ENCODE measurements at regions not wholly inside any gene's neighbourhood (a gene's known extent, or its start where the extent isn't known, plus 50 kb on each side); places are given as distances from the start of the nearest gene placed in this dataset.

DNA sequence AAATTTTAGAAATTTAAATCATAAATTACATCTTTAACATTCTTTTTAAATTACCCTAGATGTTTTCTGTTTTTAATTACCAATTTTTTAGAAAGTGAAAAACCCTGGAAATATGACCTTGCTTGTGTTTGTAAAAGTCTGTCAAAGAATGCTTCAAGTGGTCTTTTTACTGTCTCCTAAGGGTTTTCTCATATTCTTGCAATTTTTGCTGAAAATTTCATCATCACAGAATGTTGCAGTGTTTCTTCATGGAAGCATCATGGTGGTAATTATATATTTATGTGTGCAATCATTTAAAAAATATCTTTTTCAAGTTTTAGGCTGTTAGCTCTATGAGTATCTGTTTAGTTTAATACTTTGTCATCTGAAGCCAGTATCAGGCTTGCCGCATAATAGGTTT lies 178.2 kb downstream of the HDGFL1 start:
- no TSS peak for BruUV-seq (replicated peaks)
- Histone ChIP-seq H3K4me2 (ENCODE audit: low read depth, low read length) (no peak overlapping the region), H3K79me2 (ENCODE audit: insufficient read depth, low read length) (no peaks in the 10 kb centered on the region), H3K9ac (ENCODE audit: insufficient read depth, low read depth, low read length) (no peak overlapping the region), H3K9me3 (ENCODE audit: low read length) (peaks cover 91% of the 10 kb centered on the region), H3K4me1 (ENCODE audit: insufficient read depth, low read length) (no peaks in the 10 kb centered on the region), H3K27me3 (ENCODE audit: control insufficient read depth in 1 of 2, insufficient read depth in 2 of 2, low read length in 2 of 2) (no peaks in the 10 kb centered on the region), H3K36me3 (replicated peaks in 1 of 2; ENCODE audit: control insufficient read depth in 1 of 2, insufficient read depth in 2 of 2, low read length in 2 of 2) (no peaks in the 10 kb centered on the region), H2AFZ (ENCODE audit: low read length) (no peak overlapping the region), H3K4me3 (replicated peaks in 1 of 3; ENCODE audit: insufficient read depth in 1 of 3, low read depth in 2 of 3, low read length in 3 of 3) (no peak overlapping the region), H3K27ac (ENCODE audit: extremely low read length, insufficient read depth, low read length) (no peak overlapping the region), H4K20me1 (ENCODE audit: insufficient read depth, low read length) (no peaks in the 10 kb centered on the region)
- peak; percentile 28; the same call in 1 of the 2 replicates for TF ChIP-seq CEBPB (IDR thresholded peaks at IDR 0.05; ENCODE audit: borderline replicate concordance, low read depth, low read length)
- TF ChIP-seq, protein P1, sequence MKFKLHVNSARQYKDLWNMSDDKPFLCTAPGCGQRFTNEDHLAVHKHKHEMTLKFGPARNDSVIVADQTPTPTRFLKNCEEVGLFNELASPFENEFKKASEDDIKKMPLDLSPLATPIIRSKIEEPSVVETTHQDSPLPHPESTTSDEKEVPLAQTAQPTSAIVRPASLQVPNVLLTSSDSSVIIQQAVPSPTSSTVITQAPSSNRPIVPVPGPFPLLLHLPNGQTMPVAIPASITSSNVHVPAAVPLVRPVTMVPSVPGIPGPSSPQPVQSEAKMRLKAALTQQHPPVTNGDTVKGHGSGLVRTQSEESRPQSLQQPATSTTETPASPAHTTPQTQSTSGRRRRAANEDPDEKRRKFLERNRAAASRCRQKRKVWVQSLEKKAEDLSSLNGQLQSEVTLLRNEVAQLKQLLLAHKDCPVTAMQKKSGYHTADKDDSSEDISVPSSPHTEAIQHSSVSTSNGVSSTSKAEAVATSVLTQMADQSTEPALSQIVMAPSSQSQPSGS (CRISPR knock-in tag; IDR thresholded peaks at IDR 0.05) = no peak
- intact Hi-C loops (cut with micrococcal nuclease; ENCODE audit: unreplicated experiment) (no loop called here), in situ Hi-C loops (cut with HindIII; ENCODE audit: extremely low pct_ligation_motif_present, low pct_unique_long_range_greater_than_20kb) (no loop called here)
- ChIA-PET CTCF (ENCODE audit: low intra/inter-chr PET ratio, low total read pairs) (no interaction called here), POLR2A (no interaction called here)
- FAIRE-seq = no peak
- ATAC-seq = no peak
- DNase-seq (ENCODE audit: low spot score) = no peak
- 0% methylated on average over 1 of the region's 1 CpG for WGBS (ENCODE audit: low lambda C conversion rate)

DNA sequence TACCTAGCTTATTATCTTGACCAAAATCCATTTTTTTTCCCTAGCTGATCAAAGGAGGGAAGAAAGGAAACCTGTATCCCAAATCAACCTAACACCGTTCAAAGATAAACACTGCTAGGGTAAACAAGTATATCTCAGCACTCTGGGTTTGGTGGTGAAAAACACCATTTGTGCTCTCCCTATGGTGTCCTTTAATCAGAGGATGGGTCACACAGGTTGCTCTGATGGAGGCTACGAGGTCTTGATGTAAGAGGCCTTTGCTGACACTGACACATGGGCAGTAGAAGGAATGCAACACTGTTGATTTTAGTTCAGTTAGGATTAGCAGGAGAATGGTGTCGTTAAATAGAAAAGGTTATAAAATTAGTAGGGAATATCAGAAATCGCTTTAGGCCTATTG lies 179.3 kb downstream of the HDGFL1 start:
- Histone ChIP-seq H2AFZ (ENCODE audit: low read length) (no peak overlapping the region), H3K27ac (ENCODE audit: extremely low read length, insufficient read depth, low read length) (no peak overlapping the region), H3K4me1 (ENCODE audit: insufficient read depth, low read length) (no peaks in the 10 kb centered on the region), H3K4me2 (ENCODE audit: low read depth, low read length) (no peak overlapping the region), H4K20me1 (ENCODE audit: insufficient read depth, low read length) (no peaks in the 10 kb centered on the region), H3K9me3 (ENCODE audit: low read length) (peaks cover 89% of the 10 kb centered on the region), H3K79me2 (ENCODE audit: insufficient read depth, low read length) (no peaks in the 10 kb centered on the region), H3K27me3 (ENCODE audit: control insufficient read depth in 1 of 2, insufficient read depth in 2 of 2, low read length in 2 of 2) (no peaks in the 10 kb centered on the region), H3K4me3 (replicated peaks in 1 of 3; ENCODE audit: insufficient read depth in 1 of 3, low read depth in 2 of 3, low read length in 3 of 3) (no peak overlapping the region), H3K36me3 (replicated peaks in 1 of 2; ENCODE audit: control insufficient read depth in 1 of 2, insufficient read depth in 2 of 2, low read length in 2 of 2) (no peaks in the 10 kb centered on the region), H3K9ac (ENCODE audit: insufficient read depth, low read depth, low read length) (no peak overlapping the region)
- under 1% methylated on average over 4 of the region's 4 CpGs for whole genome bisulfite sequencing (ENCODE audit: low lambda C conversion rate)
- intact Hi-C loops (cut with micrococcal nuclease; ENCODE audit: unreplicated experiment) (no loop called here), in situ Hi-C loops (cut with HindIII; ENCODE audit: extremely low pct_ligation_motif_present, low pct_unique_long_range_greater_than_20kb) (no loop called here)
- ChIA-PET POLR2A (no interaction called here), CTCF (ENCODE audit: low intra/inter-chr PET ratio, low total read pairs) (no interaction called here)
- no peak for FAIRE-seq
- ATAC-seq = no peak
- BruUV-seq (replicated peaks) = no TSS peak
- DNase-seq (ENCODE audit: low spot score) = no peak
- TF ChIP-seq AHR (CRISPR knock-in tag; IDR thresholded peaks at IDR 0.05) (no peak), ZNF296 (CRISPR knock-in tag; conservative IDR thresholded peaks at IDR 0.05) (no peak), ZFX (CRISPR knock-in tag; IDR thresholded peaks at IDR 0.05; ENCODE audit: low read depth) (no peak), ZNF12 (CRISPR knock-in tag; IDR thresholded peaks at IDR 0.05) (no peak), CBX5 (CRISPR knock-in tag; IDR thresholded peaks at IDR 0.05; ENCODE audit: borderline replicate concordance) (no peak)
- TF ChIP-seq, protein P2, sequence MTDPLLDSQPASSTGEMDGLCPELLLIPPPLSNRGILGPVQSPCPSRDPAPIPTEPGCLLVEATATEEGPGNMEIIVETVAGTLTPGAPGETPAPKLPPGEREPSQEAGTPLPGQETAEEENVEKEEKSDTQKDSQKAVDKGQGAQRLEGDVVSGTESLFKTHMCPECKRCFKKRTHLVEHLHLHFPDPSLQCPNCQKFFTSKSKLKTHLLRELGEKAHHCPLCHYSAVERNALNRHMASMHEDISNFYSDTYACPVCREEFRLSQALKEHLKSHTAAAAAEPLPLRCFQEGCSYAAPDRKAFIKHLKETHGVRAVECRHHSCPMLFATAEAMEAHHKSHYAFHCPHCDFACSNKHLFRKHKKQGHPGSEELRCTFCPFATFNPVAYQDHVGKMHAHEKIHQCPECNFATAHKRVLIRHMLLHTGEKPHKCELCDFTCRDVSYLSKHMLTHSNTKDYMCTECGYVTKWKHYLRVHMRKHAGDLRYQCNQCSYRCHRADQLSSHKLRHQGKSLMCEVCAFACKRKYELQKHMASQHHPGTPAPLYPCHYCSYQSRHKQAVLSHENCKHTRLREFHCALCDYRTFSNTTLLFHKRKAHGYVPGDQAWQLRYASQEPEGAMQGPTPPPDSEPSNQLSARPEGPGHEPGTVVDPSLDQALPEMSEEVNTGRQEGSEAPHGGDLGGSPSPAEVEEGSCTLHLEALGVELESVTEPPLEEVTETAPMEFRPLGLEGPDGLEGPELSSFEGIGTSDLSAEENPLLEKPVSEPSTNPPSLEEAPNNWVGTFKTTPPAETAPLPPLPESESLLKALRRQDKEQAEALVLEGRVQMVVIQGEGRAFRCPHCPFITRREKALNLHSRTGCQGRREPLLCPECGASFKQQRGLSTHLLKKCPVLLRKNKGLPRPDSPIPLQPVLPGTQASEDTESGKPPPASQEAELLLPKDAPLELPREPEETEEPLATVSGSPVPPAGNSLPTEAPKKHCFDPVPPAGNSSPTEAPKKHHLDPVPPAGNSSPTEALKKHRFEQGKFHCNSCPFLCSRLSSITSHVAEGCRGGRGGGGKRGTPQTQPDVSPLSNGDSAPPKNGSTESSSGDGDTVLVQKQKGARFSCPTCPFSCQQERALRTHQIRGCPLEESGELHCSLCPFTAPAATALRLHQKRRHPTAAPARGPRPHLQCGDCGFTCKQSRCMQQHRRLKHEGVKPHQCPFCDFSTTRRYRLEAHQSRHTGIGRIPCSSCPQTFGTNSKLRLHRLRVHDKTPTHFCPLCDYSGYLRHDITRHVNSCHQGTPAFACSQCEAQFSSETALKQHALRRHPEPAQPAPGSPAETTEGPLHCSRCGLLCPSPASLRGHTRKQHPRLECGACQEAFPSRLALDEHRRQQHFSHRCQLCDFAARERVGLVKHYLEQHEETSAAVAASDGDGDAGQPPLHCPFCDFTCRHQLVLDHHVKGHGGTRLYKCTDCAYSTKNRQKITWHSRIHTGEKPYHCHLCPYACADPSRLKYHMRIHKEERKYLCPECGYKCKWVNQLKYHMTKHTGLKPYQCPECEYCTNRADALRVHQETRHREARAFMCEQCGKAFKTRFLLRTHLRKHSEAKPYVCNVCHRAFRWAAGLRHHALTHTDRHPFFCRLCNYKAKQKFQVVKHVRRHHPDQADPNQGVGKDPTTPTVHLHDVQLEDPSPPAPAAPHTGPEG (CRISPR knock-in tag; IDR thresholded peaks at IDR 0.05) = no peak
- TF ChIP-seq, protein P3, sequence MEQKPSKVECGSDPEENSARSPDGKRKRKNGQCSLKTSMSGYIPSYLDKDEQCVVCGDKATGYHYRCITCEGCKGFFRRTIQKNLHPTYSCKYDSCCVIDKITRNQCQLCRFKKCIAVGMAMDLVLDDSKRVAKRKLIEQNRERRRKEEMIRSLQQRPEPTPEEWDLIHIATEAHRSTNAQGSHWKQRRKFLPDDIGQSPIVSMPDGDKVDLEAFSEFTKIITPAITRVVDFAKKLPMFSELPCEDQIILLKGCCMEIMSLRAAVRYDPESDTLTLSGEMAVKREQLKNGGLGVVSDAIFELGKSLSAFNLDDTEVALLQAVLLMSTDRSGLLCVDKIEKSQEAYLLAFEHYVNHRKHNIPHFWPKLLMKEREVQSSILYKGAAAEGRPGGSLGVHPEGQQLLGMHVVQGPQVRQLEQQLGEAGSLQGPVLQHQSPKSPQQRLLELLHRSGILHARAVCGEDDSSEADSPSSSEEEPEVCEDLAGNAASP (CRISPR knock-in tag; IDR thresholded peaks at IDR 0.05; ENCODE audit: borderline replicate concordance) = no peak

Measured in HepG2 (cell line).